PC-9 (cell line): ENCODE measurements at regions not wholly inside any gene's neighbourhood (a gene's known extent, or its start where the extent isn't known, plus 50 kb on each side); places are given as distances from the start of the nearest gene placed in this dataset.

ENCODE experiments used
- BruUV-seq: library from RNA; stranded (reverse); fragments of 400-500 nt; replicated peaks from 2 replicates; lab custom pipeline; 2021; lab: Mats Ljungman, UMichigan
- CTCF ChIA-PET: fragments of 300-600 bp; sonication (Branson Sonifier 250); formaldehyde crosslinking; loops from one replicate; lab custom pipeline; 2022; ENCODE audit warnings: antibody characterized with exemption; lab: Charles Lee
- POLR2A ChIA-PET: fragments of 300-600 bp; sonication (Branson Sonifier 250); formaldehyde crosslinking; loops from one replicate; lab custom pipeline; 2022; ENCODE audit warnings: antibody characterized with exemption; ENCODE audit not compliant: unreplicated experiment; lab: Charles Lee
- DNase-seq, 2 experiments: peaks; one replicate each; pipeline versions ENCODE4 v3.0.0 to v3.0.0-alpha.2; 2015 to 2022; ENCODE audit warnings: mixed read lengths in 1 of 2
- H2AFZ ChIP-seq: fragments of 200-600 bp; sonication (generic); 2 replicates; pipeline ENCODE4 v1.8.1; 2017; ENCODE audit warnings: antibody characterized with exemption
- H3F3A ChIP-seq: fragments of 200-600 bp; sonication (generic); 2 replicates; pipeline ENCODE4 v1.8.1; 2017; ENCODE audit warnings: antibody characterized with exemption, mild to moderate bottlenecking, low read depth; ENCODE audit not compliant: insufficient read depth
- H3K27ac ChIP-seq: fragments of 200-600 bp; sonication (generic); 2 replicates; pipeline ENCODE4 v1.6.1; 2016; ENCODE audit warnings: mixed run types
- H3K27me3 ChIP-seq: fragments of 200-600 bp; sonication (generic); 2 replicates; pipeline ENCODE4 v1.6.1; 2016; ENCODE audit warnings: low read depth, mixed run types; ENCODE audit not compliant: insufficient read depth
- H3K36me3 ChIP-seq: fragments of 200-600 bp; sonication (generic); 2 replicates; pipeline ENCODE4 v1.6.1; 2016; ENCODE audit warnings: low read depth, mixed run types
- H3K4me1 ChIP-seq: fragments of 200-600 bp; sonication (generic); replicated peaks from 2 replicates; pipeline ENCODE4 v1.6.1; 2016; ENCODE audit warnings: mixed run types; ENCODE audit not compliant: insufficient read depth
- H3K4me2 ChIP-seq: fragments of 200-600 bp; sonication (generic); 2 replicates; pipeline ENCODE4 v1.6.1; 2017; ENCODE audit warnings: mixed run types
- H3K4me3 ChIP-seq: fragments of 200-600 bp; sonication (generic); 2 replicates; pipeline ENCODE4 v1.6.1; 2016; ENCODE audit warnings: mixed run types
- H3K79me2 ChIP-seq: fragments of 200-600 bp; sonication (generic); 2 replicates; pipeline ENCODE4 v1.6.1; 2017; ENCODE audit warnings: low read depth, mixed run types
- H3K9me2 ChIP-seq: fragments of 200-600 bp; sonication (generic); 2 replicates; pipeline ENCODE4 v1.8.1; 2017; ENCODE audit warnings: mild to moderate bottlenecking; ENCODE audit not compliant: insufficient read depth
- H3K9me3 ChIP-seq: fragments of 200-600 bp; sonication (generic); 2 replicates; pipeline ENCODE4 v1.8.1; 2016; ENCODE audit warnings: low read depth; ENCODE audit not compliant: insufficient read depth
- H4K20me1 ChIP-seq: fragments of 200-600 bp; sonication (generic); 2 replicates; pipeline ENCODE4 v1.8.1; 2017; ENCODE audit not compliant: insufficient read depth
- EZH2 ChIP-seq: fragments of 200-600 bp; sonication (generic); IDR thresholded peaks from 2 replicates; pipeline ENCODE4 v1.8.0; 2017; ENCODE audit warnings: antibody characterized with exemption, low read depth
- intact Hi-C: fragments of 100-400 bp; cut with micrococcal nuclease; formaldehyde crosslinking; loops from one replicate; pipeline ENCODE4 v1.10.0; 2022; ENCODE audit not compliant: unreplicated experiment
- TF ChIP-seq, protein P1 (sequence below): fragments of 200-600 bp; sonication (generic); conservative IDR thresholded peaks from 2 replicates; pipeline ENCODE4 v1.6.1; 2017; ENCODE audit warnings: mixed run types, antibody characterized with exemption, mild to moderate bottlenecking, moderate library complexity

DNA sequence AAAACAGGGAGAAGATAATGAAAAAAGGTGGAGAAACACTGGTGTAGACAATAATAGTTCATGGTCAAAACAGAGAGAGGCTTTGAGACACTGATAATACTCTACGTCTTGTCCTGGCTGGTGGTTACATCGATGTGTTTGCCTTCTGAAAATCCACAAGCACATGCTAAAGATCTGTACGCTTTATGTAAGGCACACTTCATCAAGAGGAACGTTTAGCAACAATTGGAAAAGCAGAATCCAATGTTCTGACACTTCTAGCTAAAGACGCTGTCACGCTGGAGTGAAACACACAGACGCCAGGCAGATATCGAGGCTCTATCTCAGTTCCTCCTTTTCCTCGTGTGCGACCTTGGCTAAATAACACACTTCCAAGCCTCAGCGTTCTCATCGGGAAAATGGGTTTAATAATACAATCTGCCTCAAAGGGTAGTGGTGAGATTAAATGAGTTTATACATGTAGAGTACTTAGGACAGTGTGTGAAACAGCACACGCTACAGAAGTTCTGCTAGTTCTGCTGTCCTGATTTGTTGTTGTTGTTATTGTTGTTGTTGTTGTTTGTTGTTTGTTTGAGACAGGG is 386.1 kb downstream of the SETD4 start:
- Histone ChIP-seq H3K9me2 (no peaks in the 10 kb centered on the region), H3K4me1 (0 out of 2 replicates have a peak, but pooled peaks cover 6% of the 10 kb centered on the region), H3K4me3 (no peak overlapping the region), H3K27ac (no peak overlapping the region), H2AFZ (no peak overlapping the region), H3K4me2 (no peak overlapping the region), H3K79me2 (no peaks in the 10 kb centered on the region), H3K27me3 (no peaks in the 10 kb centered on the region), H3F3A (no peaks in the 10 kb centered on the region; the same call in 1 of the 2 replicates), H3K36me3 (no peaks in the 10 kb centered on the region), H3K9me3 (no peaks in the 10 kb centered on the region), H4K20me1 (no peaks in the 10 kb centered on the region)
- POLR2A ChIA-PET: no interaction called here
- CTCF ChIA-PET: no interaction called here
- TF ChIP-seq EZH2: no peak
- TF ChIP-seq, protein P1, sequence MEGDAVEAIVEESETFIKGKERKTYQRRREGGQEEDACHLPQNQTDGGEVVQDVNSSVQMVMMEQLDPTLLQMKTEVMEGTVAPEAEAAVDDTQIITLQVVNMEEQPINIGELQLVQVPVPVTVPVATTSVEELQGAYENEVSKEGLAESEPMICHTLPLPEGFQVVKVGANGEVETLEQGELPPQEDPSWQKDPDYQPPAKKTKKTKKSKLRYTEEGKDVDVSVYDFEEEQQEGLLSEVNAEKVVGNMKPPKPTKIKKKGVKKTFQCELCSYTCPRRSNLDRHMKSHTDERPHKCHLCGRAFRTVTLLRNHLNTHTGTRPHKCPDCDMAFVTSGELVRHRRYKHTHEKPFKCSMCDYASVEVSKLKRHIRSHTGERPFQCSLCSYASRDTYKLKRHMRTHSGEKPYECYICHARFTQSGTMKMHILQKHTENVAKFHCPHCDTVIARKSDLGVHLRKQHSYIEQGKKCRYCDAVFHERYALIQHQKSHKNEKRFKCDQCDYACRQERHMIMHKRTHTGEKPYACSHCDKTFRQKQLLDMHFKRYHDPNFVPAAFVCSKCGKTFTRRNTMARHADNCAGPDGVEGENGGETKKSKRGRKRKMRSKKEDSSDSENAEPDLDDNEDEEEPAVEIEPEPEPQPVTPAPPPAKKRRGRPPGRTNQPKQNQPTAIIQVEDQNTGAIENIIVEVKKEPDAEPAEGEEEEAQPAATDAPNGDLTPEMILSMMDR: no peak
- intact Hi-C loops: no loop called here
- no TSS peak for BruUV-seq
- no peak for DNase-seq

DNA sequence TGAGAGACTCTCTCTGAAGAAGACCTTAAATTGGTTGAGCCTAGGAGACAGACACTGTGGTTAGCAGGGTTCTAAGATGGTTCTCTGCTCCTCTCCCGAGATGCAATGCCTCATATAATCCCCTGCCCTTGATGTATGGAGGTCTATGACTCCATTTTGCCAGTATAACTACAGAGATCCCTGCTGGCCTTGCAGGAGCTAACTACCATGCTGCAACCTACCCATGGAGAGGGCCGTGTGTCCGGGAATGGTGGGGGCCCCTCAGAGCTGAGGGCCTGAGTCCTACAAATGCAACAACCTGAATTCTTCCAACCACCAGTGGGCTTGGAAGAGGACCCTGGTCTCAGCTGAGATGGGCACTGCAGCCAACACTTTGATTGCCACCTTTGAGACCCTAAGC is 388.0 kb downstream of the SETD4 start:
- Histone ChIP-seq H4K20me1 (no peaks in the 10 kb centered on the region), H3K27ac (no peak overlapping the region), H3K9me2 (no peaks in the 10 kb centered on the region), H3K9me3 (no peaks in the 10 kb centered on the region), H2AFZ (no peak overlapping the region), H3K4me3 (no peak overlapping the region), H3K79me2 (no peaks in the 10 kb centered on the region), H3K4me2 (no peak overlapping the region), H3K36me3 (no peaks in the 10 kb centered on the region), H3K27me3 (no peaks in the 10 kb centered on the region), H3F3A (no peaks in the 10 kb centered on the region; the same call in 1 of the 2 replicates), H3K4me1 (0 out of 2 replicates have a peak, but pooled peaks cover 3% of the 10 kb centered on the region)
- no peak for DNase-seq
- intact Hi-C loops: no loop called here
- ChIA-PET CTCF (no interaction called here), POLR2A (no interaction called here)
- TF ChIP-seq EZH2: no peak
- TF ChIP-seq, protein P1: no peak
- BruUV-seq: no TSS peak

DNA sequence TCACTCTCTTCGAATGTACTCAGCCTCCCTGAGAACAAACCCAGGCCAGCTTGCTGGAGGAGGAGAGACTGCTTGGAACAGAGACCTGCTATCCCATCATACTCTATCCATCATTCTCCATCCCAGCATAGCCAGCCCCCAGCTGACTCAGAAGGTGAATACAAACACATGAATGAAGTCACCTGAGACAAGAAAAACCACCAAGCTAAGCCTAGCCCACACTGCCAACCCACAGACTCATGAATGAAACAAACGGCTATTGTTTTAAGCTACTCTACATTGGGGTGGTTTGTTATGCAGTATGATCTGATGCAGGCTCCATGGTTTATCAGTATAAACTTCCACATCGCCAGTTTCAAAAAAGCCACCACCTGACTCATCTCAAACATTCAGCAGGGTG is 395.6 kb downstream of the SETD4 start:
- Histone ChIP-seq H3K36me3 (no peaks in the 10 kb centered on the region), H3K4me1 (peaks cover 8% of the 10 kb centered on the region; the same call in 1 of the 2 replicates), H3K4me3 (no peak overlapping the region), H3F3A (0 out of 2 replicates have a peak, but pooled peaks cover 4% of the 10 kb centered on the region), H3K9me2 (no peaks in the 10 kb centered on the region), H4K20me1 (no peaks in the 10 kb centered on the region), H3K27ac (no peak overlapping the region), H3K4me2 (peak overlapping the region; percentile 28), H3K27me3 (no peaks in the 10 kb centered on the region), H3K79me2 (no peaks in the 10 kb centered on the region), H2AFZ (no peak overlapping the region), H3K9me3 (no peaks in the 10 kb centered on the region)
- POLR2A ChIA-PET: interaction anchor here (0.6 to 0.8 kb wide), 4 partner anchors 17 to 372 kb away, joined by 3 to 8 read pairs (median 5); no protein-coding TSS in a partner anchor
- no TSS peak for BruUV-seq
- TF ChIP-seq, protein P1: no peak
- TF ChIP-seq EZH2: no peak
- DNase-seq: peak; percentile 28 to 58
- intact Hi-C loops: no loop called here
- CTCF ChIA-PET: no interaction called here
